ENCODE measurements at regions not wholly inside any gene's neighbourhood (a gene's known extent, or its start where the extent isn't known, plus 50 kb on each side); places are given as distances from the start of the nearest gene placed in this dataset.

GRCh38 chr4:79651456-79651855 is 243.4 kb upstream of the GK2 start:
- no peaks in the 10 kb centered on the region for H3K36me3 Mint-ChIP-seq (ENCODE audit: insufficient read depth)
- no peak for DNase-seq (ENCODE audit: low spot score, unreplicated experiment)
- TF ChIP-seq CTCF (IDR thresholded peaks at IDR 0.05; ENCODE audit: unreplicated experiment) = no peak
- H3K4me3 Mint-ChIP-seq (ENCODE audit: low read depth) = no peak overlapping the region
- H3K4me1 Mint-ChIP-seq (ENCODE audit: low read depth) = peaks cover 41% of the 10 kb centered on the region
- peak overlapping the region; percentile 77 for H3K27ac Mint-ChIP-seq
- peaks cover 4% of the 10 kb centered on the region for H3K9me3 Mint-ChIP-seq (ENCODE audit: low read depth)
- no peaks in the 10 kb centered on the region for H3K27me3 Mint-ChIP-seq

GRCh38 chr4:79650794-79651431 is 242.9 kb upstream of the GK2 start:
- Mint-ChIP-seq H3K36me3 (ENCODE audit: insufficient read depth) (no peaks in the 10 kb centered on the region), H3K9me3 (ENCODE audit: low read depth) (peaks cover under 1% of the 10 kb centered on the region), H3K4me3 (ENCODE audit: low read depth) (no peak overlapping the region), H3K4me1 (ENCODE audit: low read depth) (peaks cover 39% of the 10 kb centered on the region), H3K27ac (peak overlapping the region; percentile 35), H3K27me3 (no peaks in the 10 kb centered on the region)
- DNase-seq (ENCODE audit: low spot score, unreplicated experiment) = no peak
- no peak for TF ChIP-seq CTCF (IDR thresholded peaks at IDR 0.05; ENCODE audit: unreplicated experiment)

- no peaks in the 10 kb centered on the region for H3K9me3 Mint-ChIP-seq (ENCODE audit: low read depth)
- TF ChIP-seq CTCF (IDR thresholded peaks at IDR 0.05; ENCODE audit: unreplicated experiment) = no peak
- no peaks in the 10 kb centered on the region for H3K36me3 Mint-ChIP-seq (ENCODE audit: insufficient read depth)
- no peak overlapping the region for H3K27ac Mint-ChIP-seq
- H3K27me3 Mint-ChIP-seq = no peaks in the 10 kb centered on the region
- DNase-seq (ENCODE audit: low spot score, unreplicated experiment) = no peak
- no peak overlapping the region for H3K4me3 Mint-ChIP-seq (ENCODE audit: low read depth)
- H3K4me1 Mint-ChIP-seq (ENCODE audit: low read depth) = peaks cover 37% of the 10 kb centered on the region
Measured at GRCh38 chr4:79650217-79650616, 242.2 kb upstream of the GK2 start.

GRCh38 chr4:79645942-79646341 is 237.9 kb upstream of the GK2 start:
- no peak for DNase-seq (ENCODE audit: low spot score, unreplicated experiment)
- no peaks in the 10 kb centered on the region for H3K9me3 Mint-ChIP-seq (ENCODE audit: low read depth)
- no peaks in the 10 kb centered on the region for H3K27me3 Mint-ChIP-seq
- TF ChIP-seq CTCF (IDR thresholded peaks at IDR 0.05; ENCODE audit: unreplicated experiment) = no peak
- H3K4me3 Mint-ChIP-seq (ENCODE audit: low read depth) = no peak overlapping the region
- peaks cover 11% of the 10 kb centered on the region for H3K4me1 Mint-ChIP-seq (ENCODE audit: low read depth)
- no peak overlapping the region for H3K27ac Mint-ChIP-seq
- no peaks in the 10 kb centered on the region for H3K36me3 Mint-ChIP-seq (ENCODE audit: insufficient read depth)

GRCh38 chr4:79638735-79639134 is 230.7 kb upstream of the GK2 start:
- DNase-seq (ENCODE audit: low spot score, unreplicated experiment) = no peak
- Mint-ChIP-seq H3K4me1 (ENCODE audit: low read depth) (peaks cover 7% of the 10 kb centered on the region), H3K9me3 (ENCODE audit: low read depth) (no peaks in the 10 kb centered on the region), H3K27me3 (no peaks in the 10 kb centered on the region), H3K27ac (no peak overlapping the region), H3K4me3 (ENCODE audit: low read depth) (no peak overlapping the region), H3K36me3 (ENCODE audit: insufficient read depth) (no peaks in the 10 kb centered on the region)
- TF ChIP-seq CTCF (IDR thresholded peaks at IDR 0.05; ENCODE audit: unreplicated experiment) = no peak
